Esophagus squamous epithelium (tissue), 5 donors: ENCODE measurements at regions not wholly inside any gene's neighbourhood (a gene's known extent, or its start where the extent isn't known, plus 50 kb on each side); places are given as distances from the start of the nearest gene placed in this dataset.

ENCODE experiments used
- DNase-seq: peaks from one replicate; lab custom pipeline; 2025; lab: John Stamatoyannopoulos, UW
- H3K27ac ChIP-seq, 4 donors: fragments of 200-600 bp; sonication (generic); one replicate each; pipeline ENCODE4 v1.5.1; 2016 to 2019; ENCODE audit warnings: mild to moderate bottlenecking in 1 of 4
- H3K27me3 ChIP-seq, 4 donors: fragments of 200-600 bp; sonication (generic); 1 replicate in 3 of 4; 2 replicates in 1 of 4; pipeline versions ENCODE4 v1.5.1 to v1.6.0; 2017 to 2021; ENCODE audit warnings: antibody characterized with exemption in 1 of 4
- H3K36me3 ChIP-seq, 3 donors: fragments of 200-600 bp; sonication (generic); one replicate each; pipeline ENCODE4 v1.5.1; 2016 to 2019
- H3K4me1 ChIP-seq, 3 donors: fragments of 200-600 bp; sonication (generic); one replicate each; pipeline ENCODE4 v1.5.1; 2017 to 2019
- H3K4me3 ChIP-seq, 4 donors: fragments of 200-600 bp; sonication (generic); 1 replicate in 3 of 4; 2 replicates in 1 of 4; pipeline ENCODE4 v1.5.1; 2016 to 2019; ENCODE audit warnings: mild to moderate bottlenecking in 2 of 4, moderate library complexity in 1 of 4
- H3K9me3 ChIP-seq, 3 donors: fragments of 200-600 bp; sonication (generic); one replicate each; pipeline ENCODE4 v1.5.1; 2016 to 2019
- POLR2A ChIP-seq, 4 donors: fragments of 450-650 bp; IDR thresholded peaks; one replicate each; pipeline ENCODE4 v1.6.1; 2017; ENCODE audit warnings: antibody characterized with exemption in 4 of 4, mild to moderate bottlenecking in 4 of 4, moderate library complexity in 3 of 4
- WGBS, 2 donors: methylation state at CpG; one replicate each; pipeline ENCODE4 v1.1.5; 2018; 5-methylcytosine and 5-hydroxymethylcytosine counted together
- intact Hi-C: fragments of 100-400 bp; cut with DNase I; formaldehyde crosslinking; loops from one replicate; pipeline ENCODE4 v1.15.0; 2022
- TF ChIP-seq, protein P1 (sequence below), 6 experiments: fragments of 450-650 bp in 4 of 6; fragments of 200-600 bp in 2 of 6; sonication (generic) in 2 of 6; IDR thresholded peaks; one replicate each; pipeline ENCODE4 v1.5.1; 2016 to 2019; ENCODE audit warnings: antibody characterized with exemption in 6 of 6, mild to moderate bottlenecking in 4 of 6, moderate library complexity in 4 of 6
- donor health status: DM: yes; HTN: yes; CAD: no.

DNA sequence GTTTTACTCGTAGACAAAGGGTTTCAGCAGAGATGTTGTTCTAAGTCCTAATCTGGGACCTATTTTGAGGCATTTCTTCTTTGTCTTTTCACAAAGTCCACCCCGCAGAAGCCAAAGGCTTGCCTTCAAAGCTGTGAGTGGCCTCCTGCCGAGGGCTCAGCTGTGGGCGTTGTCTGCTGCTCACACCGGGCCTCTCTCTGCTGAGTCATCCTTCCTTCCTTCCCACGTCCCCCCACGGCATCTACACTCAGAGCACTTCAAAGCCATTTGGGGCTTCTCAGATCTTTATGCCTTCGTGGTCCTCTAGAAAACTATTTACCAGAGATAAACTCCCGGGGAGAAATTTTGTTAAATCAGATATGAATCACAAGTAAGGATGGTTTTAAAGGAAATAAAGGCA is 115.9 kb upstream of the TMPO start:
- Histone ChIP-seq H3K4me1 (peaks cover 0 to 33% (median 5%) of the 10 kb centered on the region in 3 donors), H3K36me3 (no peaks in the 10 kb centered on the region), H3K9me3 (no peaks in the 10 kb centered on the region), H3K27me3 (no peaks in the 10 kb centered on the region), H3K4me3 (no peak overlapping the region), H3K27ac (no peak overlapping the region)
- DNase-seq: no peak
- intact Hi-C loops: no loop called here
- no peak for TF ChIP-seq POLR2A (IDR thresholded peaks at IDR 0.05)
- TF ChIP-seq, protein P1, sequence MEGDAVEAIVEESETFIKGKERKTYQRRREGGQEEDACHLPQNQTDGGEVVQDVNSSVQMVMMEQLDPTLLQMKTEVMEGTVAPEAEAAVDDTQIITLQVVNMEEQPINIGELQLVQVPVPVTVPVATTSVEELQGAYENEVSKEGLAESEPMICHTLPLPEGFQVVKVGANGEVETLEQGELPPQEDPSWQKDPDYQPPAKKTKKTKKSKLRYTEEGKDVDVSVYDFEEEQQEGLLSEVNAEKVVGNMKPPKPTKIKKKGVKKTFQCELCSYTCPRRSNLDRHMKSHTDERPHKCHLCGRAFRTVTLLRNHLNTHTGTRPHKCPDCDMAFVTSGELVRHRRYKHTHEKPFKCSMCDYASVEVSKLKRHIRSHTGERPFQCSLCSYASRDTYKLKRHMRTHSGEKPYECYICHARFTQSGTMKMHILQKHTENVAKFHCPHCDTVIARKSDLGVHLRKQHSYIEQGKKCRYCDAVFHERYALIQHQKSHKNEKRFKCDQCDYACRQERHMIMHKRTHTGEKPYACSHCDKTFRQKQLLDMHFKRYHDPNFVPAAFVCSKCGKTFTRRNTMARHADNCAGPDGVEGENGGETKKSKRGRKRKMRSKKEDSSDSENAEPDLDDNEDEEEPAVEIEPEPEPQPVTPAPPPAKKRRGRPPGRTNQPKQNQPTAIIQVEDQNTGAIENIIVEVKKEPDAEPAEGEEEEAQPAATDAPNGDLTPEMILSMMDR (IDR thresholded peaks at IDR 0.05): no peak
- WGBS, 2 donors: 16 to 29% methylated on average over 9 of the region's 9 CpGs

GRCh38 chr12:98401427-98401826 is 114.0 kb upstream of the TMPO start:
- Histone ChIP-seq H3K36me3 (no peaks in the 10 kb centered on the region), H3K4me1 (peaks cover 0 to 47% (median 5%) of the 10 kb centered on the region in 3 donors), H3K9me3 (no peaks in the 10 kb centered on the region), H3K27me3 (no peaks in the 10 kb centered on the region), H3K27ac (peak overlapping the region in 1 of 4 donors; percentile 4), H3K4me3 (no peak overlapping the region)
- intact Hi-C loops: no loop called here
- WGBS, 2 donors: 20 to 85% methylated on average over 1 to 2 of the region's 4 CpGs
- no peak for DNase-seq
- TF ChIP-seq POLR2A (IDR thresholded peaks at IDR 0.05): no peak
- TF ChIP-seq, protein P1 (IDR thresholded peaks at IDR 0.05): no peak

DNA sequence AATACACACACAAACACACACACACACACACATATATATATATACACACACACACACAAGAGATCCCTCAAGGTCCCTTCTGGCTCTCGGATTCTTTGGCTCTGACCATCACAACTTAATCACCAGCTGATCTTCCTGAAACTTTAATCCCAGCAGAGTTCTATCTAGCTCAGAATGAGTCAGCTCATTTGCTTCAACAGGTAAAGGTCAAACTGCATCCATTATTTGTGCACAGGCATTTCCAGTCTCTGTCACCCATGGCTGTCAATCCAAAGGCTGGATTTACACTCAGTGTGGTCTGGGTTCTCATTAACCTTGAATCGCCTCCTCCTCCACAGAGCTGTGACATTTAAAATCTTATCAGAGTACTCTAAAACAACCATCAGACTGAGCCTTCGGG is 113.3 kb upstream of the TMPO start:
- DNase-seq: no peak
- no peak overlapping the region for H3K27ac ChIP-seq
- no peak overlapping the region for H3K4me3 ChIP-seq
- WGBS, 2 donors: 73 to 77% methylated on average over 3 of the region's 3 CpGs
- no peaks in the 10 kb centered on the region for H3K27me3 ChIP-seq
- no peaks in the 10 kb centered on the region for H3K9me3 ChIP-seq
- TF ChIP-seq, protein P1 (IDR thresholded peaks at IDR 0.05): no peak
- no peak for TF ChIP-seq POLR2A (IDR thresholded peaks at IDR 0.05)
- peaks cover 0 to 45% (median 5%) of the 10 kb centered on the region in 3 donors for H3K4me1 ChIP-seq
- intact Hi-C loops: no loop called here
- H3K36me3 ChIP-seq: no peaks in the 10 kb centered on the region

- intact Hi-C loops: no loop called here
- Histone ChIP-seq H3K9me3 (no peaks in the 10 kb centered on the region), H3K36me3 (no peaks in the 10 kb centered on the region), H3K27me3 (no peaks in the 10 kb centered on the region), H3K27ac (no peak overlapping the region), H3K4me1 (peaks cover 0 to 39% (median 5%) of the 10 kb centered on the region in 3 donors), H3K4me3 (no peak overlapping the region)
- TF ChIP-seq, protein P1 (IDR thresholded peaks at IDR 0.05): no peak
- TF ChIP-seq POLR2A (IDR thresholded peaks at IDR 0.05): no peak
- no peak for DNase-seq
- WGBS, 2 donors: 94 to 95% methylated on average over 3 of the region's 3 CpGs
Measured at GRCh38 chr12:98402671-98403070, 112.7 kb upstream of the TMPO start.

DNA sequence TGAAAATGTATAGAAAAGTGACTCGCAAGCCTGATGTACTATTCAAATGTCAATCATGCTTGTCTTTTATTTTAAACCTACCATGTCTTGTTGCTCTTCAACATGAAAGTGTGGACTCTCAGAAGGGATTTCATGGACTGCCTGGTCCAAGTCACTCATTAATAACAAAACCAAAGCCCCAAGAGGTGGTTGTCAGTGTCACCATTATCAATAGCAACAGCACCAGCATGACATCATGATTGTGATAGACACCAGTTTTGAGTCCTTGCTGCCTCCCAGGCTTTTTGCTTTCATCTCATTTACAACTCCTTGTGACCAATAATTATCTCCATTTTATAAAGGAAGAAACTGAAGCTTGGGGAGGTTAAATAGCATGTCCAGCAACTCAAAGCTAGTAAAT is 112.0 kb upstream of the TMPO start:
- TF ChIP-seq, protein P1 (IDR thresholded peaks at IDR 0.05): no peak
- TF ChIP-seq POLR2A (IDR thresholded peaks at IDR 0.05): no peak
- H3K4me3 ChIP-seq: no peak overlapping the region
- H3K36me3 ChIP-seq: no peaks in the 10 kb centered on the region
- H3K4me1 ChIP-seq: peaks cover 0 to 36% (median 5%) of the 10 kb centered on the region in 3 donors
- intact Hi-C loops: no loop called here
- 94% methylated on average over 1 of the region's 1 CpG for WGBS, 2 donors
- DNase-seq: no peak
- no peak overlapping the region for H3K27ac ChIP-seq
- H3K9me3 ChIP-seq: no peaks in the 10 kb centered on the region
- no peaks in the 10 kb centered on the region for H3K27me3 ChIP-seq
